22Rv1 (cell line): ENCODE measurements at regions not wholly inside any gene's neighbourhood (a gene's known extent, or its start where the extent isn't known, plus 50 kb on each side); places are given as distances from the start of the nearest gene placed in this dataset.

ENCODE experiments used
- ZFX ChIP-seq: fragments of 450-650 bp; IDR thresholded peaks from 2 replicates; pipeline ENCODE4 v1.6.1; 2017; ENCODE audit warnings: antibody characterized with exemption, borderline replicate concordance
- TF ChIP-seq, protein P1 (sequence below): fragments of 450-650 bp; IDR thresholded peaks from 2 replicates; pipeline ENCODE4 v1.5.1; 2017; ENCODE audit warnings: mild to moderate bottlenecking

- TF ChIP-seq, protein P1, sequence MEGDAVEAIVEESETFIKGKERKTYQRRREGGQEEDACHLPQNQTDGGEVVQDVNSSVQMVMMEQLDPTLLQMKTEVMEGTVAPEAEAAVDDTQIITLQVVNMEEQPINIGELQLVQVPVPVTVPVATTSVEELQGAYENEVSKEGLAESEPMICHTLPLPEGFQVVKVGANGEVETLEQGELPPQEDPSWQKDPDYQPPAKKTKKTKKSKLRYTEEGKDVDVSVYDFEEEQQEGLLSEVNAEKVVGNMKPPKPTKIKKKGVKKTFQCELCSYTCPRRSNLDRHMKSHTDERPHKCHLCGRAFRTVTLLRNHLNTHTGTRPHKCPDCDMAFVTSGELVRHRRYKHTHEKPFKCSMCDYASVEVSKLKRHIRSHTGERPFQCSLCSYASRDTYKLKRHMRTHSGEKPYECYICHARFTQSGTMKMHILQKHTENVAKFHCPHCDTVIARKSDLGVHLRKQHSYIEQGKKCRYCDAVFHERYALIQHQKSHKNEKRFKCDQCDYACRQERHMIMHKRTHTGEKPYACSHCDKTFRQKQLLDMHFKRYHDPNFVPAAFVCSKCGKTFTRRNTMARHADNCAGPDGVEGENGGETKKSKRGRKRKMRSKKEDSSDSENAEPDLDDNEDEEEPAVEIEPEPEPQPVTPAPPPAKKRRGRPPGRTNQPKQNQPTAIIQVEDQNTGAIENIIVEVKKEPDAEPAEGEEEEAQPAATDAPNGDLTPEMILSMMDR: no peak
- no peak for TF ChIP-seq ZFX
Measured at GRCh38 chr20:48425817-48426612, 401.8 kb downstream of the PREX1 start.
